ENCODE measurements at regions not wholly inside any gene's neighbourhood (a gene's known extent, or its start where the extent isn't known, plus 50 kb on each side); places are given as distances from the start of the nearest gene placed in this dataset.
"Not testable (repeated sequence)": the region's sequence is repeated elsewhere in the genome, so short reads cannot be mapped to it uniquely, and the experiment has no call there.

- no peak for FAIRE-seq
- no peak for DNase-seq (ENCODE audit: low read depth)
- TF ChIP-seq CTCF (IDR thresholded peaks at IDR 0.05; ENCODE audit: insufficient read depth, low read length, severe bottlenecking), result no peak
- Histone ChIP-seq H3K36me3 (ENCODE audit: control insufficient read depth, insufficient read depth, low read length) (no peaks in the 10 kb centered on the region), H3K27me3 (ENCODE audit: control insufficient read depth, insufficient read depth, low read length) (no peaks in the 10 kb centered on the region), H3K4me3 (ENCODE audit: low read depth, low read length) (no peak overlapping the region)
Observed at GRCh38 chr11:37841016-37841415, 1243.0 kb upstream of the RAG2 start.

- DNase-seq (ENCODE audit: low read depth); H3K27me3 ChIP-seq (ENCODE audit: control insufficient read depth, insufficient read depth, low read length); H3K36me3 ChIP-seq (ENCODE audit: control insufficient read depth, insufficient read depth, low read length); H3K4me3 ChIP-seq (ENCODE audit: low read depth, low read length); FAIRE-seq: not testable (repeated sequence)
Observed at GRCh38 chr11:37840345-37840744, 1242.3 kb upstream of the RAG2 start.

GRCh38 chr11:37830529-37830928 lies 1232.5 kb upstream of the RAG2 start:
- H3K36me3 ChIP-seq (ENCODE audit: control insufficient read depth, insufficient read depth, low read length), result no peaks in the 10 kb centered on the region
- TF ChIP-seq CTCF (IDR thresholded peaks at IDR 0.05; ENCODE audit: insufficient read depth, low read length, severe bottlenecking), result no peak
- H3K4me3 ChIP-seq (ENCODE audit: low read depth, low read length), result no peak overlapping the region
- no peak for FAIRE-seq
- H3K27me3 ChIP-seq (ENCODE audit: control insufficient read depth, insufficient read depth, low read length), result no peaks in the 10 kb centered on the region
- no peak for DNase-seq (ENCODE audit: low read depth)

GRCh38 chr11:37817727-37818270 lies 1219.8 kb upstream of the RAG2 start:
- FAIRE-seq (no peak), DNase-seq (ENCODE audit: low read depth) (peak; percentile 45)
- no peaks in the 10 kb centered on the region for H3K36me3 ChIP-seq (ENCODE audit: control insufficient read depth, insufficient read depth, low read length)
- H3K27me3 ChIP-seq (ENCODE audit: control insufficient read depth, insufficient read depth, low read length), result no peaks in the 10 kb centered on the region
- no peak overlapping the region for H3K4me3 ChIP-seq (ENCODE audit: low read depth, low read length)
- TF ChIP-seq CTCF (IDR thresholded peaks at IDR 0.05; ENCODE audit: insufficient read depth, low read length, severe bottlenecking), result no peak

- Histone ChIP-seq H3K36me3 (ENCODE audit: control insufficient read depth, insufficient read depth, low read length) (no peaks in the 10 kb centered on the region), H3K27me3 (ENCODE audit: control insufficient read depth, insufficient read depth, low read length) (no peaks in the 10 kb centered on the region), H3K4me3 (ENCODE audit: low read depth, low read length) (no peak overlapping the region)
- DNase-seq (ENCODE audit: low read depth) (no peak), FAIRE-seq (no peak)
- TF ChIP-seq CTCF (IDR thresholded peaks at IDR 0.05; ENCODE audit: insufficient read depth, low read length, severe bottlenecking), result no peak
Observed at GRCh38 chr11:37812281-37812880, 1214.3 kb upstream of the RAG2 start.

GRCh38 chr11:37811349-37811748 lies 1213.3 kb upstream of the RAG2 start:
- Histone ChIP-seq H3K27me3 (ENCODE audit: control insufficient read depth, insufficient read depth, low read length) (no peaks in the 10 kb centered on the region), H3K36me3 (ENCODE audit: control insufficient read depth, insufficient read depth, low read length) (no peaks in the 10 kb centered on the region), H3K4me3 (ENCODE audit: low read depth, low read length) (no peak overlapping the region)
- FAIRE-seq, result no peak
- DNase-seq (ENCODE audit: low read depth), result no peak
- no peak for TF ChIP-seq CTCF (IDR thresholded peaks at IDR 0.05; ENCODE audit: insufficient read depth, low read length, severe bottlenecking)

All from bronchial epithelial cell (primary cell).